ENCODE measurements at regions not wholly inside any gene's neighbourhood (a gene's known extent, or its start where the extent isn't known, plus 50 kb on each side); places are given as distances from the start of the nearest gene placed in this dataset.

GRCh38 chr2:220455351-220455990 is 828.0 kb downstream of the SLC4A3 start:
- TF ChIP-seq CTCF (conservative IDR thresholded peaks at IDR 0.05; ENCODE audit: low read length) (no peak), EZH2phosphoT487 (IDR thresholded peaks at IDR 0.05; ENCODE audit: borderline replicate concordance) (no peak)

Measured in Loucy (cell line).